GM19467 (cell line): ENCODE measurements at regions not wholly inside any gene's neighbourhood (a gene's known extent, or its start where the extent isn't known, plus 50 kb on each side); places are given as distances from the start of the nearest gene placed in this dataset.

Experiments used
- ATAC-seq: cut with Tn5 transposase; IDR thresholded peaks from one replicate; pipeline ENCODE4 v1.9.1; 2021; ENCODE audit warnings: mild to moderate bottlenecking, moderate library complexity; ENCODE audit not compliant: unreplicated experiment

DNA sequence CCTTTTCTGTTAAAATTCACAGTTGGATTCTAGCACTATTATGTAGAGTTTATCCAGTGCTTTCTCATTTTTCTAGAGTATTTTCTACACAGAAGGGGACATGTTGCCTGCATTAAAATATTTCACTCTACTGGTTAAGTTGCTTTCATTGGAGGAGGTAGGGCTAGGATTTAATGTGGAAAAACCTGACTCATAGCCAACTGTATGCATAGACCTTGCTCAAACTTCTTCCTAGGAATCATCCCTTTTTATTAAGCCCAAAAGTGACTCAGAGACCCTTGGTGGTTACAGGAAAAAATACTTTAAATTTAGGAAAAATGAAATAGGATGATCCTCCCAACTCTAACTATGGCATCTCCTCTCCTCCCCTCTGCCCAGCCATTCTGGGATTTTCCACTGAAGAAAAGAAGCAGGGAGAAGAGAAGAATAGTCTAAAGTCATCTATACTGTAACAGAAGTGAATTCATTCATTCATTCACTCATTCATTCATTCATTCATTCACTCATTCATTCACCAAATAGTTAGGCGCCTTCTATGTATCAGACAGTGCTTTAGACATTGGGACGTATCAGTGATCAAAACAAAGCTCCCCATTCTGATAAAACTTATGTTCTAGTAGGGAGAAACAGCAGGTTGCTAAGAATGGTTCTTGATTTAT is 109.0 kb upstream of the HTR2A start:
- no peak for ATAC-seq

DNA sequence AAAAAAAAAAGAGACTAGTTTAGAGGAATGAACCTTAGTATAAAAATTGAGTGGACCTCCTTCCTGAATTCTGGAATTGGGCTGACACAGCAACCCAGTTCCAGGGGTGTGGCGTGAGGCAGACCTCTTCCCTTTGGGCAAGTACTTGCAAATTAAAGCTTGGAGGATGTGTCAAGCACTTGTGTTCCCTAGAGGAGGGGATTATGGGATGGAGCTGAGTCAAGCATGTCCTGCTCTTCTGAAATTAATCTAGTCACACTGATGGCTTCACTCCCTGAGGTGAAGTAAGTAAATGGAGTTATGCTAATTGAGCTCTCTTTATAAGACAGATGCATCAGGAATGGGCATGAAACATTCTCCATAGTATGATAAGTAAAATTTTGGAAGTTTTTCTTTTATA is 107.7 kb upstream of the HTR2A start:
- no peak for ATAC-seq

DNA sequence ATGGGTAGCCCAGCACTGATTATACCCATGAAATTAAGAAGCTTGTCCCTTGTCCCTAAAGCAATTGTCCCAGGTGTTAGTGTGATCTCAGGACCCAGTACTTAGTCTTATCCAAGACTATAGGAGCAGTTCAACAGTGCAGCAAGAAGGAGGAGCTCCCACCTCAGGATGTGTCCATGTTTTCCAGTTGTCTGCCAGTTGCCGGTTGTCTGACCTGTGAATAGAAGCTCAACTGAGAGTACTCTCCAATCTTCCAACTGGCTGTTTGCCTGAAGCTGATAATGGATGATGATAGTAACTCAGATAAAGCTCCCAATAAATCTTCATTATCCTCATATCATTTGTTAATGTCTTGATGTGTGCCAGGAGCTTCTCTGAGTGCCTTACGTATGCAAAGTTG is 107.2 kb upstream of the HTR2A start:
- no peak for ATAC-seq

DNA sequence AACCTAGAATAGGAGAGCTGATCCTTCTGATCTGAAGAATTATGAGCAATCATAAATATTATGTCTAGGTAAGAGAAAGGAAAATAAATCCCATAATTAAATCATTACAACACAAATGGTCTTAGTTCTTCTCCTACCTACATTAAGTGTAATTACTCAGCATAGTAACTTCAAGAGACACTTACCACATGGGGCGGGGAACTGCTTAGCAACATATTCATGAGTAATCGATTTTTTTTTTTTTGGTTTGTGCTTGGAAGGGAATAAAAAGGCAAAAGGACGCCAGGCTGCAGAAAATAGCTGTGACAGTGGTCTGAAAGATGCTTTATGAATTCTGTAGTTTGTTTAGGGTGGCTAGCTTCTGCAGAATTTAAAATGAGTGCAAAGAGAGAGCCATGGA is 103.3 kb upstream of the HTR2A start:
- no peak for ATAC-seq

DNA sequence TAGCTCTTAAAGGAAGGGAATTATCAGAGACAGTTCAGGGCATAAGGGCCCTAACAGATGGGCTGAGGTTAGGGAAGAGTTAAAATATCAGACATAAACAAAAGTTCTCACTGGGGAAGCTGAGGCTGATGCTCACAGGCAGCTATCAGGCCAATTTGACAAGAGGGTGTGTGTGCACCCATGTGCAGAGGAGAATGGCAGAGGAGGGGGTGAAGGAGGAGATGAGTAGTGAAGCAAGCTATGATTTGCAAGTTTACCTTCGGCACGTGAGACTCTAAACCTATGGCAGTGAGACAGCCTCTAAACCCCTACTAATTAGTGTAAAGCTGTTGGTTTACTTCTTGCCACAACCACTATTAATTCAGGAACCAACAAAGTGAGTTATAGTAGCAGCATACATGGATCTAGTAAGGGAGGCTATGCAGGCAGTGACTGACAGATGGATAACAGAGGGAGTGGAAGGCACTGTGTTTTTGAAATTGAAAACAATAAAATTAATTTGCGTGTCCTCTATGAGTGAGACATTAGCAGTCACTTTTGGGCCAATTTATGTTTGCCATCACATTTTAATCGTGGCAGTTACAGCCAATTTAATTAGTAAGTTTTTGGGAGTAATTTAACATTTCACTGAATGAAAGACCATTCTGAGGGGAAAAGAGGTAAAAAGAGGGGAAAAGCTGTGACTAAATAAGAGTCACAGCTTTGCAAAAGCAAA is 99.6 kb upstream of the HTR2A start:
- peak; percentile 13 for ATAC-seq

DNA sequence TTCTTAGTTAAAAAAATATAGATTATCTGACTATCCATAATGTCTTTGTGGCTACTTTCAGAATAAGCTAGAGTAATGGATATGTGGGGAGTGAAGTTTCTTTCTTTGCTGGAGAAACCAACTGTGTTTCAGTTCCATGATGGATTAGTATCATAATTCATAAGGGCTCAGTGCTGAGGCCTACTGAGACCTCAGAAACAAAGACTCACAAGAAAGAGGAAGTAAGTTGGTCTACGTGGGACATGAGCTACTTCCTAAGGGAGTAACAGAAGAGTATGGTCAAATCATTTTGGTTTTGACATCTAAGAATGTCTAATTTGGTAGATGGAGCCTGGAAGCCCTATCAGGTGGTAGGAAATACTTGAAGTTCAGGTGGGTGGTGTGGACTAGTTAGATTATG is 99.0 kb upstream of the HTR2A start:
- peak; percentile 86 for ATAC-seq

DNA sequence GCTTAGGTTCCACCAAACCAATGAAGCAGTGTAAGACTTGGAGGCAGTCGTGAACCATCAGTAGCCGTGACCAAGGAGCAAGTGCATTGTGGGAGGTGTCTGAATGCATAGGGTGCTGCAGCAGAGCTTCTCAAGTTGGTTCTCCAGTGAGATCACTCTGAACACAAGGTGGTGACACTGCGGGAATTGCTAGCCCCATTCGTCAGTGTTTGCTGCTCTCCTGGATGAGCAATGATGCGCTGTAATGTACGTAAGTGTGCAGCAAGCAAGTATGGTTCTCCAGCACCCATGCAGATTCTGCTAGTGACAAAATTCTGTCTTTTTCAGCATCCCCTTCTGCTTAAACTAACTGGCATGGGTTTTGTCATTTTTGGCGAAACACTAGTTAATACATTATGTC is 97.6 kb upstream of the HTR2A start:
- no peak for ATAC-seq

DNA sequence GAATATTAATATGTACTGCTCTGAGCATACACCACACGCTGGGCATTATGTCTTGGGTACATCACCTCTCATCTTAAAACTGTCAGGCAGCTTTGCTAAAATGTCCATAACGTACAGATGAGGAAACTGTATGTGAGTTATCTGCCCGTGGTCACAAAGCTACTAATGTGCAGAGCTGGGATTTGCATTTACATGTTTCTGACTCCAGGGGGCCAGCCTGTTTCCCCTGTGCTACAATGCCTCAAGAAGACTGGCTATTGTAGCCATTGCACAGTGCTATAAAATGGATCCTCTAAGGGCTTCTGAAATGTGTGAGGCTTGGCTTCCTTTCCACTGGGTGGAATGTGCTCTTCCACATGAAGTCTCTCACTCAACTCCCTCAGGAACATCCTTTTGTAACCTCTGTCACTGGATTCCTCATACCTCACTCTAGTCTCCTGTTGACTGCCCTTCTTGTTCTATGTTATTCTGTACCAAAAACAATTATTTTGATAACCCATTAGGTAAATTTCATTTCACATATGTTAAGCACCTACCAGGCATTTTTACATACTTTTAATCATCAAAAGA is 95.6 kb upstream of the HTR2A start:
- ATAC-seq: no peak

DNA sequence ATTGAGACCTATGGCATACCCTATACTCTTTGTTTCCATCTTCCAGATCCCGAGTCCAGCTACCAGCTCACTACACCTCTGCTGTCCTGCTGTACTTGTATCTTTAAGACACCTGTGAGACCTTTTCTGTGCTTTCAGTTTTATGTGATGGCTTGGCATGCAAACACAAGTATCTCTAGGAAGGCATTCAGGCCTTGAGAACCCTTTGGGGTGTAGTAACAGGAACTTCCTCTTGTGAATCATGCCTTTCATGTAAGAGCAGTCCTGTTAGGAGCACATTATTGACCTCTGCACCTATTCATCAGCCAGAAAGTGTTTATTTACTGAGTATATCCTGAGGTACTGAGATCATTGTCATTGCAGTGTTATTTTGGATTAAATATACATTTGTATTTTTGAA is 87.0 kb upstream of the HTR2A start:
- peak; percentile 79 for ATAC-seq

DNA sequence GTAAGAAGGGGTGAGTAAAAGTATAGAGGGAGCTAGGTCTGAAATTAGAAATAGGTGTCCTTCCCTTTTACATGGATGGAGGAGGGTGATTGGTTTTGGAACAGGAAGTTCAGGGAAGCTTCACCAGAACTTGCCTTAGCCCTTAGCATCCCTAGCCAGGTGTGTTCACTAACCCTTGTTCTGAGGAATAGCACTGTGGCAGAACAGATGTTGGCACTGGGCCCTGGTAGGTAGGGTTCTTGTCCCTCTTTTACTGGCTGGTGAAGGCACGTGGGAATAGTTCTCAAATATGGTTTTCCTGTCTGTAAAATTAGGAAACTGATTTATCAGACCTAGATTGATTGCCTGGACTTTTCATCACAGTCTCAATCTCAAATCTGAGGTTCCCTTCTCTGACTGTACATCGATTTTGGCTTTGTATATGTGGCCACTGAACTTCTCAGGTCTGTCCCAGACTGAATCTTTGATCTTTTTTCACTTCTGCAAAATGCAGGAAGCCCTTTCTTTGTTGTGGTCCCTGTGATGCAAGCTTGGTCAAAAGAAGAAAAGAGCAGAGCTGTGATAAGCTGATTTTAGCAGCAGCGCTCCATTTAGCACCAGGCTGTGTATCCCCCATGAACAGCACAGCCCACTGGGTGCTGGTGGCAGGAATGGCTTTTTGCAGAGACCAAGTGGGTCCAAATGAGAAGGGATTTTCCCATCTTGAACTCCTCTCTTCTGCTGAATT is 86.2 kb upstream of the HTR2A start:
- ATAC-seq: peak; percentile 88

DNA sequence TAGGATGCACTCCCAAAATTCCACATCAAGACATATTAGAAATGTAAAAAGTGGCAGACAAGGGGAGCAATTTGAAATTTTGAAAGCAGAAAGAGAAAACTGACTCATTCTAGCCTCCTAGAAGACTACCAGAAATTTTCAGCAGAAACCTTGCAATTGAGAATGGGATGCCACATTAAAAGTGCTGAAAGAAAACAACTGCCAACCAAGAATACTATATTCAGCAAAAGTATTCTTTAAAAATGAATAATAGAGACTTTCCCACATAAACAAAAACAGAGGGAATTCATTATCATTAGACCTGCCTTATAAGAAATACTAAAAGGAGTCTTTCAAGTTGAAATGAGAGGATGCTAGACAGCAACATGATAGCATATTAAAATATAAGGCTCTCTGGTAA is 78.3 kb upstream of the HTR2A start:
- ATAC-seq: no peak

DNA sequence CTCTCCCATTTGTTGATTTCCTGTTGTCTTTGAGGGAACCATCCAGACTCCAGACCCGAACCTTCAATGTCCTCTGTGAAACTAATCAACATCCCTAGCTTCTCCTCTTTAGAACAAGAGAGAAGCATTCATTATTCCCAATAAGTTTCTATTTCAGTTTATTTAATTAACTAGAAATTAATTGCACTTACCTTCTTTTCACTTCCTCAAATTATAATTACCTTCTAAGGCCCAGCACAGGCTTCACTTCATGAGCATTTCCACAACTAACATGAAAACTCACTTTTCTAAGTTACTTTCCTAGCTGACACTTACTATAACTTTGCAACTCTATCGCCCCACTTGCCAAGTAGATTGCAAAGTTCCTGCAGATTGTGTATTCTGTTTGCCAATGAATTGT is 71.6 kb upstream of the HTR2A start:
- ATAC-seq: no peak

DNA sequence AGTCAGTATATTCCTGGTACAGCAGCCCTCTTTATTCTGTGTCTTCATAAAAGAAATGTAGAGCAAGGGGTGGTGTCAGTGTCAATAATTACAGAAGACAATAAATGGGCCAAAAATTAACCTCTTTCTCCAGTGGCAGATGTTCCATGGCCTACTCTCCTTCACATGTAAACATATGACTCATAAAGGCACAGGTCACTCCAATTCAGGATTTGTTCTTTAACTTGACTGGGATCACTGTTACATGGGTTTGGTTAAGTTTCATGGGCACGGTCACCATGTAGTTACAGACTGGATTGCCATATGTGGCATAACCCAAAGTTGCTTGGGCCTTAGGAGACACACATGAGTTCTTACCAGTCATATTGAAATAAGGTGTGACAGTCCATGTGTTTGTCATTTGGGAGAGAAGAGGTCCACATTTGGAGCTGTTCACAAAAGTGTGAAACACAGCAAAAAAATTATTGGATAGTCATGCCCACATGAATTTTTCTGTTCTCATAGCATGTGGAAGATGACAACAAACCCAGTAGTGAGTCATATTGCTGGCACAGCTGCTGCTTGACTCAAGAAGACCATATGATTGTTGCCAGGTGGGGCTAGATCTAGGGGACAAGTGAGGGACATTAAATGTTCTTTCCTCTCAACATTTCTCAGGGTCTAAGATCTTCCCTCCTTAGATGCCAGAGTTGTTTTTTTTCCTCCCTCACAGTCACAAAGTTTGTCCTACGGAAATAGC is 68.1 kb upstream of the HTR2A start:
- no peak for ATAC-seq

DNA sequence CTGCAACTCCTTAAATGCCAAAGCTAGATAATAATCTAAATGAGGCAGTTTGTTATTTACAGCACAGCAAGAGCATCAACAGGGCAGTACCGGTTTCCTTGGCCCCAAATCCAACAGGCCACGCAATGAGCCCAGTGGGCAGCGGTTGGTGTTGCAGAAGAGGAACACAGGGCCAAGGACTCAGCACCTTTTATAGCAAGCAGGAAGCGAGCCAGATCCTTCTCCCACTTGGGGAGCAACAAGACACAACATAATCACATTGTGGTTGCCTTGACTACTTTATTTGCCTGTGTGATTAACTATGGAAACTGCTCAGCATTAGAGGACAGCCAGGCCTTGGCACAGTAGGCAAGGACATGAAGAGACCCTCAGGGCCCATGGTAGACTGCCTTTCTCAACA is 67.1 kb upstream of the HTR2A start:
- no peak for ATAC-seq

DNA sequence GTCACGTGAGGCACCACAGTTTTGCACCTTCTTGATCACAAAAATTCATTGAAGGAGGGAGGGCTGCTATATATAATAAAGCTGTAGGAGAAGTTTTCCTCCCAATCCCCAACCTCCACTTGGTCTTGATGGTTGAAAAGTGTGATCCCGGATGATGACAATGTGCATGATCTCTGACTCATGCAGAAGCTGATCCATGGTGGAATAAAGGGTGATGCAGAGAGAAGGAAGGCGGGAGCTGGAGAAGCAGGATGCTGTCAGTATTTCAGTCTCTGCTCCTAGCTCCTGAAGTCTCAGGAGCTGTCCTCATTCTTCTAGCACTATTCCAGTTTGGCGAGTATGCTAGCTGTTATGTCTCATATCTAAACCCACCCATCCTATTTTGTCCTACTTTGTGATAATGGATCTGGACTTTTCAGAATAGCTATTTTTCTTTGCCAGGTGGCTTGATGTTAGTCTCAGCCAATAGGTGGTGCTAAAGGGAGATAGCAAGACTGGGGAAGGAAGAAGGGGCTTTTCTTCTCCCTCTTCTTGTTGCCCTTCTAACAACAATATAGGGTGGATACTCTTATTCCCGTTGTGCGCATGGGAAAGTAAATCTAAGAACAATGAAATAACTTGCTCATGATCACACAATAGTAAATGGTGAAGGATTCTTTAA is 65.6 kb upstream of the HTR2A start:
- ATAC-seq: no peak

DNA sequence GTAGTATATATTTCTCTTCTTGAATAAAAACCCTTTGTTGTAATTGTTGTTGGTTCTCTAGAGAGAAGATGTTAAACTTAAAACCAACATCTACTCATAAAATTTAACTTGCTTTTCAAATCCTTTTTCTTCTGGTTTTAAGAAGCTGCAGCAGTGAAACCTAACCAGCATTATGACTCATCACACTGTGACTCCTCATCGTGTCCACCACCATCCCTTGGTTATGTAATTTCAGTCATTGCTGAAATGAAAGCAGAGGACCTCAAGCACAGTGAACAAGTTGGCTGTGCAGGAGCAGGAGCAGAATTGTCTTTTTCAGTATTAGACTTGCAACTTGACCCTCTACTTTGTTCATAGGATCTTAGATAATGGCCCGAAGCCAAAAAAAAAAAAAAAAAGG is 64.9 kb upstream of the HTR2A start:
- ATAC-seq: peak; percentile 96

DNA sequence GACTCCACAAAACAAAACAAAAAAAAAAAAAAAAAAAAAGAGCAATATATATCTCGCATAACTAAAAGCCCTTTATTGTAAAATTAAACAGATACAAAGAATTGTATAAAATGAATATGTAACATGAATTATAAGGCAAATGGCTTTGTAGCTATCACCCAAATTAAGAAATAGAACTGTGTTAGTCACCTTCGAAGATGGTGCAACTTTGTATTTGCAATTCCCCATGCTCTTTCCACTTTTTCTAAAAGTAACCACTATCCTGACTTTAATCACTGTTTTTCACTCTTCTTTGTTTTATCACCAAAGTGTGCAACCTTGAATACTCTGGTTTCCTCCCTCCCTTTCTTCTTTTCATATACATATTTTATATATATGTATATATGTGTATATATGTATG is 57.1 kb upstream of the HTR2A start:
- ATAC-seq: no peak

DNA sequence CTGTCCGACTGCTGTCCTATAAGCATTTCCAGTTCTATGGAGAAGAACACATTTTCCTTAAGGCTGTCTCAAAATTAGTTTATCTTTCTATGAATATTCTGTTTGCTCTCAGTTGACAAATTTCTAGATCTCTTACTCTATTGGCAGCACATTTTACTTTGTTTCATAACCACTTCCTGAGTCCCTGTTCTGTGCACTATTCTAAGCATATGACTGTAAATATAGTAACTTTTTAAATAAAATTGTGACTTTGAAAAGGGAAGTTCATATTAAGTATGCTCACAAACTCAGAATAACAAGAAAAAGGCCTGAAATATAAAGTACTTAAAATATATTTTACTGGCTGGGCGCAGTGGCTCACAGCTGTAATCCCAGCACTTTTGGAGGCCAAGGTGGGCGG is 56.5 kb upstream of the HTR2A start:
- ATAC-seq: no peak

DNA sequence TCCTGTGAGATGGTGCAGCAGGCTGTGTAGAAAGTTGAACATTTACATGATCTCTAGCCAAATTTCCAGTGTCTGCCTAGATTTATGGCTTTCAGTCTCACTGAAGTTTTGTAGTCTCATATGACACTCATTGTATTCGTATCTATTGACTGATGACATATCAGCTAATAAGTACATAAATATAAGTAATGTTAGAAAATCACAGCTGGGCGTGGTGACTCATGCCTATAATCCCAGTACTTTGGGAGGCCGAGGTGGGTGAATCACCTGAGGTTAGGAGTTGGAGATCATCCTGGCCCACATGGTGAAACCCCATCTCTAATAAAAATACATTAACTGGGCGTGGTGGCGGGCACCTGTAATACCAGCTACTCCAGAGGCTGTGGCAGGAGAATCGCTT is 54.7 kb upstream of the HTR2A start:
- no peak for ATAC-seq

DNA sequence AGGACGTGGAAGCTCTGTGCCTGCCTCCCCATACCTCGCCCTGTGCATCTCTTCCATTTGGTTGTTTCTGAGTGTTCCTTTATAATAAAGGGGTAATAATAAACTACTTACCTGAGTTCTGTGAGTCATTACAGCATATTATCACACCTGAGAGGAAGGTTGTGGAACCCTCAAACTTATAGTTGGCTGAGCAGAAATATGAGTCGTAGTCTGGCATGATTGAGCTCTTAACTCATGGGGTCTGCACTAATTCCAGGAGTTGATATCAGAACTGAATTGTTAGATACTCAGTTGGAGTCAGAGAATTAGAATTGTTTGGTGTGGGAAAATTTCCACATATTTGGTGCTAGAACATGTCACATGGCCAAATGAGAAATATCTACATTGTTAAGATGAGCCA is 52.4 kb upstream of the HTR2A start:
- ATAC-seq: no peak

DNA sequence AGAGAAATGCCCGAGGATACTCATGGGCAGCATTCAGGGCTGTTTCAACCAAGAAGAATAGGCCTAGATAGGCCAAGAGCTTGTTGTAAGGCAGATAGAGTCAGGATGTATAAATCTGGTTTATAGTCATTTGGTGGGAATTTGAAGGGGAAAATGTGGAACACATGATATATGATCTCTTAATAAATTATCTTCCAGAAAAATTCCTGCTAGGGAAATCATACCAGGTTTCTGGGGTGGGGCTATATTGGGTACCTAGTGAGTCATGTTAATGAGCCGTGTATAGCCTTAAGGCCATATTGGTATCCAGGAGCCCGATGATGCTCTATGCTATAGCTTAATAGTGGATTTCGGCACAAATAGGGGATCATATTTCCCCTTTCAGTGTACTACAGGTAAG is 51.5 kb upstream of the HTR2A start:
- no peak for ATAC-seq
